NB4 (cell line): ENCODE measurements at regions not wholly inside any gene's neighbourhood (a gene's known extent, or its start where the extent isn't known, plus 50 kb on each side); places are given as distances from the start of the nearest gene placed in this dataset.

Source experiments
- CTCF ChIP-seq: IDR thresholded peaks from one replicate; pipeline ENCODE4 v1.5.1; 2012; ENCODE audit warnings: low read depth, low read length
- MYC ChIP-seq: IDR thresholded peaks from 2 replicates; pipeline ENCODE4 v1.6.1; 2011; ENCODE audit warnings: low read depth, low read length

GRCh38 chr20:11473983-11474382 lies 443.7 kb upstream of the BTBD3 start:
- TF ChIP-seq MYC: no peak
- TF ChIP-seq CTCF: no peak
